ENCODE measurements at regions not wholly inside any gene's neighbourhood (a gene's known extent, or its start where the extent isn't known, plus 50 kb on each side); places are given as distances from the start of the nearest gene placed in this dataset.

DNA sequence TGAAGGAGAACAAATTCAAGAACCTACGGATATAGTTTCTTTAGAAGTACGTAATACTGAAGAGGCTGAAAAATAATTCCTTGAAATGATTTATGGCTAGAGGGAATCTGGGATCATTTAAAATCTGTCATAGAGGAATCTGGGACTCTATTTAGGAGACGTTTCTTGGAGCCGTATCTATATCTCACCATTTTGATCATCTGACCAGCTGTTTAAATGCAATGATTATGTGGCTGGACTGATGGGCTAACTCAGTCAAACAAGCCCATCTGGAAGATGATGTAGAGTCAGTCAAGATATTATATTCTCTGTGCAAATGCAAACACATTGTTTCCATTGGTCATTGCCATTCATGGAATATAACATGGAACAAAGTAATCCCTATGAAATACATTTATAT lies 467.7 kb upstream of the ZFHX3 start:
- no peak for TF ChIP-seq EZH2 (IDR thresholded peaks at IDR 0.05; ENCODE audit: borderline replicate concordance, low read length)
- TF ChIP-seq, protein P1, sequence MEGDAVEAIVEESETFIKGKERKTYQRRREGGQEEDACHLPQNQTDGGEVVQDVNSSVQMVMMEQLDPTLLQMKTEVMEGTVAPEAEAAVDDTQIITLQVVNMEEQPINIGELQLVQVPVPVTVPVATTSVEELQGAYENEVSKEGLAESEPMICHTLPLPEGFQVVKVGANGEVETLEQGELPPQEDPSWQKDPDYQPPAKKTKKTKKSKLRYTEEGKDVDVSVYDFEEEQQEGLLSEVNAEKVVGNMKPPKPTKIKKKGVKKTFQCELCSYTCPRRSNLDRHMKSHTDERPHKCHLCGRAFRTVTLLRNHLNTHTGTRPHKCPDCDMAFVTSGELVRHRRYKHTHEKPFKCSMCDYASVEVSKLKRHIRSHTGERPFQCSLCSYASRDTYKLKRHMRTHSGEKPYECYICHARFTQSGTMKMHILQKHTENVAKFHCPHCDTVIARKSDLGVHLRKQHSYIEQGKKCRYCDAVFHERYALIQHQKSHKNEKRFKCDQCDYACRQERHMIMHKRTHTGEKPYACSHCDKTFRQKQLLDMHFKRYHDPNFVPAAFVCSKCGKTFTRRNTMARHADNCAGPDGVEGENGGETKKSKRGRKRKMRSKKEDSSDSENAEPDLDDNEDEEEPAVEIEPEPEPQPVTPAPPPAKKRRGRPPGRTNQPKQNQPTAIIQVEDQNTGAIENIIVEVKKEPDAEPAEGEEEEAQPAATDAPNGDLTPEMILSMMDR (IDR thresholded peaks at IDR 0.05; ENCODE audit: low read length), result no peak
- H3K36me3 ChIP-seq (ENCODE audit: insufficient read depth, low read length), result no peaks in the 10 kb centered on the region
- H2AFZ ChIP-seq (ENCODE audit: low read length), result no peak overlapping the region
- no peak overlapping the region for H3K9ac ChIP-seq (ENCODE audit: low read length)
- no peaks in the 10 kb centered on the region for H3K4me1 ChIP-seq (ENCODE audit: insufficient read depth, low read length, severe bottlenecking)
- H3K4me2 ChIP-seq (ENCODE audit: low read length), result no peak overlapping the region
- no peaks in the 10 kb centered on the region for H3K79me2 ChIP-seq (ENCODE audit: insufficient read depth, low read length)
- H3K27ac ChIP-seq (ENCODE audit: low read depth, low read length, poor library complexity, severe bottlenecking), result no peak overlapping the region
- H3K4me3 ChIP-seq (ENCODE audit: low read depth, low read length, poor library complexity, severe bottlenecking), result no peak overlapping the region
- no peaks in the 10 kb centered on the region for H3F3A ChIP-seq (ENCODE audit: insufficient read depth, low read length)
- no peaks in the 10 kb centered on the region for H3K9me2 ChIP-seq (ENCODE audit: low read depth, low read length)
- no peaks in the 10 kb centered on the region for H3K9me3 ChIP-seq (ENCODE audit: low read length)
- H4K20me1 ChIP-seq (ENCODE audit: insufficient read depth, low read length), result no peaks in the 10 kb centered on the region
- no peaks in the 10 kb centered on the region for H3K27me3 ChIP-seq (ENCODE audit: insufficient read depth, low read length)

GRCh38 chr16:73510852-73511251 lies 462.9 kb upstream of the ZFHX3 start:
- Histone ChIP-seq H3K9me2 (ENCODE audit: low read depth, low read length) (no peaks in the 10 kb centered on the region), H3K4me2 (ENCODE audit: low read length) (no peak overlapping the region), H3K9ac (ENCODE audit: low read length) (no peak overlapping the region), H3K9me3 (ENCODE audit: low read length) (no peaks in the 10 kb centered on the region), H3K4me3 (ENCODE audit: low read depth, low read length, poor library complexity, severe bottlenecking) (no peak overlapping the region), H2AFZ (ENCODE audit: low read length) (no peak overlapping the region), H3K4me1 (ENCODE audit: insufficient read depth, low read length, severe bottlenecking) (no peaks in the 10 kb centered on the region), H4K20me1 (ENCODE audit: insufficient read depth, low read length) (no peaks in the 10 kb centered on the region), H3K27me3 (ENCODE audit: insufficient read depth, low read length) (no peaks in the 10 kb centered on the region), H3K79me2 (ENCODE audit: insufficient read depth, low read length) (no peaks in the 10 kb centered on the region), H3K36me3 (ENCODE audit: insufficient read depth, low read length) (no peaks in the 10 kb centered on the region), H3F3A (ENCODE audit: insufficient read depth, low read length) (no peaks in the 10 kb centered on the region), H3K27ac (ENCODE audit: low read depth, low read length, poor library complexity, severe bottlenecking) (no peak overlapping the region)
- no peak for TF ChIP-seq EZH2 (IDR thresholded peaks at IDR 0.05; ENCODE audit: borderline replicate concordance, low read length)
- TF ChIP-seq, protein P1 (IDR thresholded peaks at IDR 0.05; ENCODE audit: low read length), result no peak

- Histone ChIP-seq H2AFZ (ENCODE audit: low read length) (no peak overlapping the region), H3K4me1 (ENCODE audit: insufficient read depth, low read length, severe bottlenecking) (no peaks in the 10 kb centered on the region), H3K4me2 (ENCODE audit: low read length) (no peak overlapping the region), H3K36me3 (ENCODE audit: insufficient read depth, low read length) (no peaks in the 10 kb centered on the region), H3K27me3 (ENCODE audit: insufficient read depth, low read length) (no peaks in the 10 kb centered on the region), H4K20me1 (ENCODE audit: insufficient read depth, low read length) (no peaks in the 10 kb centered on the region), H3F3A (ENCODE audit: insufficient read depth, low read length) (no peaks in the 10 kb centered on the region), H3K4me3 (ENCODE audit: low read depth, low read length, poor library complexity, severe bottlenecking) (no peak overlapping the region), H3K9ac (ENCODE audit: low read length) (no peak overlapping the region), H3K27ac (ENCODE audit: low read depth, low read length, poor library complexity, severe bottlenecking) (no peak overlapping the region), H3K9me3 (ENCODE audit: low read length) (no peaks in the 10 kb centered on the region), H3K9me2 (ENCODE audit: low read depth, low read length) (no peaks in the 10 kb centered on the region), H3K79me2 (ENCODE audit: insufficient read depth, low read length) (no peaks in the 10 kb centered on the region)
- TF ChIP-seq EZH2 (IDR thresholded peaks at IDR 0.05; ENCODE audit: borderline replicate concordance, low read length), result no peak
- TF ChIP-seq, protein P1 (IDR thresholded peaks at IDR 0.05; ENCODE audit: low read length), result no peak
Observed at GRCh38 chr16:73506568-73507056, 458.7 kb upstream of the ZFHX3 start.
